Nephron progenitor cell (in vitro differentiated cells): ENCODE measurements at regions not wholly inside any gene's neighbourhood (a gene's known extent, or its start where the extent isn't known, plus 50 kb on each side); places are given as distances from the start of the nearest gene placed in this dataset.

Source experiments
- DNase-seq: peaks from one replicate; pipeline ENCODE4 v3.0.0; 2021
- H3K27ac Mint-ChIP-seq: 2 replicates; pipeline ENCODE4 v1.8.0; 2021; ENCODE audit warnings: mild to moderate bottlenecking, moderate library complexity, mixed read lengths
- H3K27me3 Mint-ChIP-seq: 2 replicates; pipeline ENCODE4 v1.8.0; 2021; ENCODE audit warnings: mild to moderate bottlenecking, low read depth, mixed read lengths; ENCODE audit not compliant: poor library complexity
- H3K36me3 Mint-ChIP-seq: 2 replicates; pipeline ENCODE4 v1.8.0; 2021; ENCODE audit warnings: low read depth, mixed read lengths
- H3K4me1 Mint-ChIP-seq: 2 replicates; pipeline ENCODE4 v1.8.0; 2021; ENCODE audit warnings: mixed read lengths
- H3K4me3 Mint-ChIP-seq: 2 replicates; pipeline ENCODE4 v1.8.0; 2021; ENCODE audit warnings: mild to moderate bottlenecking, moderate library complexity, mixed read lengths
- H3K9me3 Mint-ChIP-seq: 2 replicates; pipeline ENCODE4 v1.8.0; 2021; ENCODE audit warnings: mild to moderate bottlenecking, moderate library complexity, mixed read lengths
- CTCF ChIP-seq: fragments of 200-600 bp; sonication (generic); IDR thresholded peaks from 2 replicates; pipeline ENCODE4 v1.5.0; 2021; ENCODE audit warnings: antibody characterized with exemption

- Mint-ChIP-seq H3K27ac (no peak overlapping the region), H3K9me3 (peaks cover 48% of the 10 kb centered on the region), H3K36me3 (no peaks in the 10 kb centered on the region), H3K4me1 (no peaks in the 10 kb centered on the region), H3K4me3 (no peak overlapping the region), H3K27me3 (peaks cover 21% of the 10 kb centered on the region)
- DNase-seq, result no peak
- TF ChIP-seq CTCF, result no peak
Measured at GRCh38 chr1:38403667-38404066, 357.1 kb upstream of the POU3F1 start.

GRCh38 chr1:38402230-38402815 lies 355.7 kb upstream of the POU3F1 start:
- Mint-ChIP-seq H3K4me1 (no peaks in the 10 kb centered on the region), H3K27ac (no peak overlapping the region), H3K27me3 (peaks cover 24% of the 10 kb centered on the region), H3K36me3 (no peaks in the 10 kb centered on the region), H3K4me3 (no peak overlapping the region), H3K9me3 (peaks cover 37% of the 10 kb centered on the region)
- TF ChIP-seq CTCF, result no peak
- DNase-seq, result no peak

GRCh38 chr1:38396606-38397005 lies 350.0 kb upstream of the POU3F1 start:
- Mint-ChIP-seq H3K4me1 (no peaks in the 10 kb centered on the region), H3K36me3 (peaks cover 5% of the 10 kb centered on the region), H3K27ac (no peak overlapping the region), H3K27me3 (peaks cover 17% of the 10 kb centered on the region), H3K4me3 (no peak overlapping the region), H3K9me3 (peaks cover 18% of the 10 kb centered on the region)
- no peak for DNase-seq
- TF ChIP-seq CTCF, result no peak

- no peak for DNase-seq
- H3K27ac Mint-ChIP-seq, result no peak overlapping the region
- no peak overlapping the region for H3K4me3 Mint-ChIP-seq
- peaks cover 25% of the 10 kb centered on the region for H3K9me3 Mint-ChIP-seq
- TF ChIP-seq CTCF, result no peak
- peaks cover 10% of the 10 kb centered on the region for H3K27me3 Mint-ChIP-seq
- H3K4me1 Mint-ChIP-seq, result no peaks in the 10 kb centered on the region
- peaks cover 5% of the 10 kb centered on the region for H3K36me3 Mint-ChIP-seq
Measured at GRCh38 chr1:38394303-38394702, 347.7 kb upstream of the POU3F1 start.

- no peak for TF ChIP-seq CTCF
- H3K4me3 Mint-ChIP-seq, result no peak overlapping the region
- H3K9me3 Mint-ChIP-seq, result peaks cover 33% of the 10 kb centered on the region
- H3K36me3 Mint-ChIP-seq, result peaks cover 5% of the 10 kb centered on the region
- H3K4me1 Mint-ChIP-seq, result no peaks in the 10 kb centered on the region
- peaks cover 3% of the 10 kb centered on the region for H3K27me3 Mint-ChIP-seq
- no peak overlapping the region for H3K27ac Mint-ChIP-seq
- DNase-seq, result no peak
Measured at GRCh38 chr1:38392861-38393260, 346.3 kb upstream of the POU3F1 start.

- Mint-ChIP-seq H3K4me3 (no peak overlapping the region), H3K36me3 (no peaks in the 10 kb centered on the region)
- no peak for DNase-seq
Measured at GRCh38 chr1:38381256-38381655, 334.7 kb upstream of the POU3F1 start.

More at GRCh38 chr1:38381256-38381655, 334.7 kb upstream of the POU3F1 start:
- no peak for TF ChIP-seq CTCF
- H3K27me3 Mint-ChIP-seq, result peaks cover 3% of the 10 kb centered on the region
- H3K4me1 Mint-ChIP-seq, result peaks cover 6% of the 10 kb centered on the region
- no peaks in the 10 kb centered on the region for H3K9me3 Mint-ChIP-seq
- no peak overlapping the region for H3K27ac Mint-ChIP-seq
